K562 (cell line): ENCODE measurements at regions not wholly inside any gene's neighbourhood (a gene's known extent, or its start where the extent isn't known, plus 50 kb on each side); places are given as distances from the start of the nearest gene placed in this dataset.
A peak's percentile ranks its signal among the peaks of the same experiment; 100 is the strongest.

ENCODE experiments used
- ATAC-seq: fragments of 200-7000 bp; cut with Tn5 transposase; 3 replicates; pipeline ENCODE4 v1.9.1; 2020; ENCODE audit warnings: moderate library complexity
- BruUV-seq: library from RNA; stranded (reverse); fragments of 400-500 nt; replicated peaks from 2 replicates; lab custom pipeline; 2021; lab: Mats Ljungman, UMichigan
- CTCF ChIA-PET: fragments of 300-600 bp; formaldehyde crosslinking; extraction: SDS; loops from one replicate; lab custom pipeline; 2021; ENCODE audit warnings: low intra/inter-chr PET ratio; lab: Yijun Ruan, JAX
- POLR2A ChIA-PET: fragments of 300-600, 350-650 bp; sonication (Branson Sonifier 250); formaldehyde crosslinking; extraction: SDS; loops from one replicate; lab custom pipeline; 2021; ENCODE audit warnings: antibody characterized with exemption, inconsistent platforms; lab: Yijun Ruan, JAX
- DNase-seq, 4 experiments: peaks; one replicate each; pipeline versions ENCODE4 v3.0.0 to v3.0.0-alpha.2; 2011 to 2018; ENCODE audit warnings: low spot score in 3 of 4, mixed read lengths in 3 of 4; ENCODE audit errors: extremely low read depth in 1 of 4
- FAIRE-seq: peaks from 2 replicates; lab custom pipeline; 2011; peaks lifted over from hg19 to GRCh38; lab: Jason Lieb, UNC
- H2AFZ ChIP-seq: 2 replicates; pipeline ENCODE4 v1.6.0; 2011; ENCODE audit warnings: low read depth, low read length, control low read depth, inconsistent platforms
- H3K27ac ChIP-seq: fragments of 200-600 bp; 3 replicates; pipeline ENCODE4 v1.8.0; 2011; ENCODE audit warnings: low read depth, mild to moderate bottlenecking, control low read depth, inconsistent platforms, low read length, moderate library complexity, mixed read lengths; ENCODE audit errors: extremely low read depth
- H3K27me3 ChIP-seq, 2 experiments: fragments of 300-600 bp in 1 of 2; 2 replicates in 1 of 2; 3 replicates in 1 of 2; pipeline versions ENCODE4 v1.6.0 to v1.8.0; 2011; ENCODE audit warnings: inconsistent platforms in 2 of 2, low read length in 2 of 2, mild to moderate bottlenecking in 1 of 2, mixed read lengths in 1 of 2, moderate library complexity in 1 of 2; ENCODE audit not compliant: control insufficient read depth in 2 of 2, insufficient read depth in 2 of 2
- H3K36me3 ChIP-seq: fragments of 300-600 bp; 3 replicates; pipeline ENCODE4 v1.8.0; 2011; ENCODE audit warnings: mild to moderate bottlenecking, low read length, inconsistent platforms; ENCODE audit not compliant: control insufficient read depth, insufficient read depth
- H3K4me1 ChIP-seq, 2 experiments: fragments of 200-600 bp in 1 of 2; replicated peaks in 1 of 2; 2 replicates in 1 of 2; 3 replicates in 1 of 2; pipeline versions ENCODE4 v1.5.1 to v1.8.0; 2011; ENCODE audit warnings: inconsistent platforms in 2 of 2, low read length in 2 of 2, mild to moderate bottlenecking in 1 of 2, mixed read lengths in 1 of 2, moderate library complexity in 1 of 2; ENCODE audit not compliant: control insufficient read depth in 2 of 2, insufficient read depth in 2 of 2
- H3K4me2 ChIP-seq: 2 replicates; pipeline ENCODE4 v1.6.1; 2011; ENCODE audit warnings: low read length, control low read depth, inconsistent platforms, mixed read lengths; ENCODE audit not compliant: insufficient read depth
- H3K4me3 ChIP-seq: fragments of 200-600 bp; sonication (generic), shearing (Covaris generic); 2 replicates; pipeline ENCODE4 v1.5.1; 2016; ENCODE audit warnings: control low read depth, inconsistent platforms
- H3K79me2 ChIP-seq: fragments of 200-600 bp; 3 replicates; pipeline ENCODE4 v1.8.0; 2011; ENCODE audit warnings: low read length, inconsistent platforms; ENCODE audit not compliant: control insufficient read depth, insufficient read depth
- H3K9ac ChIP-seq, 2 experiments: 2 replicates each; pipeline versions ENCODE4 v1.6.0 to v1.6.1; 2011; ENCODE audit warnings: low read depth in 2 of 2, low read length in 2 of 2, control low read depth in 1 of 2, inconsistent platforms in 1 of 2, mild to moderate bottlenecking in 1 of 2, mixed read lengths in 1 of 2; ENCODE audit not compliant: insufficient read depth in 1 of 2
- H3K9me1 ChIP-seq: one replicate; pipeline ENCODE4 v1.6.0; 2011; ENCODE audit warnings: inconsistent platforms, mild to moderate bottlenecking, low read length, moderate library complexity; ENCODE audit not compliant: control insufficient read depth, insufficient read depth
- H3K9me3 ChIP-seq: replicated peaks from 2 replicates; pipeline ENCODE4 v1.5.1; 2011; ENCODE audit warnings: low read depth, low read length, inconsistent platforms; ENCODE audit not compliant: control insufficient read depth, insufficient read depth
- H4K20me1 ChIP-seq: replicated peaks from 2 replicates; pipeline ENCODE4 v1.6.1; 2011; ENCODE audit warnings: low read length, inconsistent platforms, mixed read lengths; ENCODE audit not compliant: control insufficient read depth, insufficient read depth
- CTCF ChIP-seq, 3 experiments: IDR thresholded peaks in 2 of 3; conservative IDR thresholded peaks in 1 of 3; 2 replicates each; pipeline ENCODE4 v1.5.1; 2011 to 2012; ENCODE audit warnings: low read length in 3 of 3, mild to moderate bottlenecking in 3 of 3, control low read depth in 2 of 3, improper control_type of control experiment in 1 of 3, inconsistent platforms in 1 of 3, low read depth in 1 of 3, mixed read lengths in 1 of 3, moderate library complexity in 1 of 3; ENCODE audit not compliant: insufficient read depth in 2 of 3
- DMBX1 ChIP-seq: fragments of 250-450 bp; sonication (Bioruptor Pico); IDR thresholded peaks from 2 replicates; pipeline ENCODE4 v1.8.0; 2022; ENCODE audit warnings: inconsistent platforms, mild to moderate bottlenecking, moderate library complexity, borderline replicate concordance
- HOMEZ ChIP-seq: fragments of 250-450 bp; sonication (Bioruptor Pico); IDR thresholded peaks from 2 replicates; pipeline ENCODE4 v1.4.0; 2020; ENCODE audit warnings: mild to moderate bottlenecking, moderate library complexity
- NR0B1 ChIP-seq: fragments of 450-650 bp; IDR thresholded peaks from one replicate; pipeline ENCODE4 v1.6.1; 2018; ENCODE audit warnings: mild to moderate bottlenecking, moderate library complexity; ENCODE audit not compliant: partially characterized antibody
- RAD21 ChIP-seq, 2 experiments: fragments of 250-450 bp in 1 of 2; fragments of 450-650 bp in 1 of 2; sonication (Bioruptor Pico) in 1 of 2; formaldehyde crosslinking in 1 of 2; IDR thresholded peaks in 1 of 2; conservative IDR thresholded peaks in 1 of 2; 2 replicates each; pipeline versions ENCODE4 v1.4.0 to v1.8.0; 2020 to 2022; ENCODE audit warnings: mild to moderate bottlenecking in 2 of 2, moderate library complexity in 1 of 2
- SAP30 ChIP-seq: fragments of 200-600 bp; sonication (generic); IDR thresholded peaks from 2 replicates; pipeline ENCODE4 v1.6.1; 2012; ENCODE audit warnings: borderline replicate concordance, low read depth, mild to moderate bottlenecking, moderate library complexity, low read length, control low read depth, inconsistent platforms; ENCODE audit not compliant: insufficient read depth, poor library complexity, severe bottlenecking
- SRSF7 ChIP-seq: fragments of 200-400 bp; formaldehyde crosslinking; optimal IDR thresholded peaks from 2 replicates; pipeline ENCODE3; 2017; ENCODE audit warnings: mild to moderate bottlenecking, low read depth, low read length
- ZNF740 ChIP-seq, 3 experiments: fragments of 200-800 bp in 1 of 3; sonication (Bioruptor generic) in 1 of 3; sonication (generic) in 1 of 3; formaldehyde crosslinking in 1 of 3; IDR thresholded peaks; 2 replicates each; pipeline versions ENCODE4 v1.6.1 to v1.8.0; 2016 to 2022; ENCODE audit warnings: mild to moderate bottlenecking in 2 of 3, missing compliant biosample characterization in 2 of 3, missing genetic modification characterization in 2 of 3, missing genetic modification reagents in 1 of 3
- WGBS: fragments of 100-300 bp; shearing (Covaris generic); methylation state at CpG from one replicate; pipeline ENCODE4 v1.1.6; 2016; ENCODE audit warnings: low coverage, mixed read lengths; ENCODE audit not compliant: insufficient coverage; ENCODE audit errors: missing lambda C conversion rate; 5-methylcytosine and 5-hydroxymethylcytosine counted together
- in situ Hi-C: fragments of 300-500 bp; cut with MboI; formaldehyde crosslinking; loops from 4 replicates; pipeline ENCODE4 v1.15.0; 2018; ENCODE audit warnings: inconsistent platforms, mixed read lengths
- intact Hi-C: fragments of 100-400 bp; cut with micrococcal nuclease; formaldehyde crosslinking; loops from 2 replicates; pipeline ENCODE4 v1.14.2; 2022

- TF ChIP-seq SAP30 (no peak), ZNF740 (CRISPR knock-in tag; IDR thresholded peaks at IDR 0.05) (no peak), ZNF740 (tag; IDR thresholded peaks at IDR 0.05) (no peak), SRSF7 (no peak)
These were observed 98.9 kb upstream of the MAN2A1 start (continued) for GRCh38 chr5:109590799-109591198.

- Histone ChIP-seq H3K27ac (no peak overlapping the region), H3K9me1 (no peaks in the 10 kb centered on the region), H3K79me2 (no peaks in the 10 kb centered on the region), H3K27me3 (peaks cover 2 to 13% of the 10 kb centered on the region in 2 experiments; a peak in 4 of 5 replicates), H2AFZ (no peak overlapping the region), H4K20me1 (no peaks in the 10 kb centered on the region), H3K4me1 (peaks cover 0 to 3% of the 10 kb centered on the region in 2 experiments; a peak in 1 of 5 replicates), H3K4me2 (no peak overlapping the region), H3K4me3 (no peak overlapping the region), H3K36me3 (no peaks in the 10 kb centered on the region), H3K9ac (no peak overlapping the region), H3K9me3 (no peaks in the 10 kb centered on the region)
- 5% methylated on average over 4 of the region's 4 CpGs for WGBS
- in situ Hi-C loops (no loop called here), intact Hi-C loops (no loop called here)
- FAIRE-seq = no peak
- no peak for DNase-seq
- no peak for ATAC-seq
- ChIA-PET POLR2A (no interaction called here), CTCF (interaction anchor here (0.6 kb wide), 1 partner anchor 1049 kb away, joined by 3 read pairs; no protein-coding TSS in a partner anchor)
- BruUV-seq = no TSS peak
- TF ChIP-seq DMBX1 (CRISPR knock-in tag) (no peak), NR0B1 (no peak), RAD21 (CRISPR knock-in tag; conservative IDR thresholded peaks at IDR 0.05 in 1 of 2, IDR thresholded peaks at IDR 0.05 in 1 of 2) (peak; percentile 29 to 37; a peak in 1 of 4 replicates), HOMEZ (CRISPR knock-in tag) (no peak), CTCF (IDR thresholded peaks at IDR 0.05 in 2 of 3, conservative IDR thresholded peaks at IDR 0.05 in 1 of 3; ENCODE audit: insufficient read depth in 2 of 3, low read depth in 1 of 3, low read length in 3 of 3) (peak in 1 of 3 experiments; percentile 23; a peak in 1 of 6 replicates)
These were observed 99.7 kb upstream of the MAN2A1 start for GRCh38 chr5:109589986-109590385.
